Mesenchymal stem cell (in vitro differentiated cells and primary cell): ENCODE measurements at regions not wholly inside any gene's neighbourhood (a gene's known extent, or its start where the extent isn't known, plus 50 kb on each side); places are given as distances from the start of the nearest gene placed in this dataset.

Experiments used
- DNase-seq: peaks from one replicate; pipeline ENCODE4 v3.0.0-alpha.2; 2013
- H2AFZ ChIP-seq: one replicate; pipeline ENCODE4 v1.6.1; 2013; ENCODE audit warnings: low read depth, mild to moderate bottlenecking, control low read depth, inconsistent platforms, low read length, moderate library complexity
- H2AK5ac ChIP-seq: 2 replicates; pipeline ENCODE4 v1.6.1; 2013; ENCODE audit warnings: low read length, moderate library complexity, mild to moderate bottlenecking, inconsistent platforms; ENCODE audit not compliant: severe bottlenecking
- H2BK120ac ChIP-seq: one replicate; pipeline ENCODE4 v1.6.1; 2013; ENCODE audit warnings: low read depth, mild to moderate bottlenecking, inconsistent platforms, low read length, moderate library complexity
- H2BK12ac ChIP-seq, 2 experiments: one replicate each; pipeline ENCODE4 v1.6.1; 2013; ENCODE audit warnings: inconsistent platforms in 2 of 2, low read length in 2 of 2, mild to moderate bottlenecking in 2 of 2, moderate library complexity in 2 of 2, control low read depth in 1 of 2
- H2BK15ac ChIP-seq: one replicate; pipeline ENCODE4 v1.6.1; 2013; ENCODE audit warnings: mild to moderate bottlenecking, low read depth, inconsistent platforms; ENCODE audit not compliant: poor library complexity, severe bottlenecking
- H2BK5ac ChIP-seq: 2 replicates; pipeline ENCODE4 v1.6.1; 2013; ENCODE audit warnings: low read depth, mild to moderate bottlenecking, low read length, control low read depth, inconsistent platforms; ENCODE audit not compliant: poor library complexity, severe bottlenecking
- H3K14ac ChIP-seq, 2 experiments: one replicate each; pipeline ENCODE4 v1.6.1; 2013; ENCODE audit warnings: inconsistent platforms in 2 of 2, low read length in 2 of 2, control low read depth in 1 of 2, mild to moderate bottlenecking in 1 of 2, moderate library complexity in 1 of 2
- H3K18ac ChIP-seq, 2 experiments: one replicate each; pipeline ENCODE4 v1.6.1; 2013; ENCODE audit warnings: inconsistent platforms in 2 of 2, low read length in 2 of 2, control low read depth in 1 of 2, low read depth in 1 of 2, mild to moderate bottlenecking in 1 of 2
- H3K23ac ChIP-seq, 2 experiments: one replicate each; pipeline ENCODE4 v1.6.1; 2013; ENCODE audit warnings: inconsistent platforms in 2 of 2, low read length in 2 of 2, mild to moderate bottlenecking in 2 of 2, moderate library complexity in 2 of 2, control low read depth in 1 of 2
- H3K27ac ChIP-seq: 2 replicates; pipeline ENCODE4 v1.5.1; 2013; ENCODE audit warnings: mild to moderate bottlenecking, moderate library complexity, low read length, control low read depth, inconsistent platforms; ENCODE audit not compliant: poor library complexity, severe bottlenecking
- H3K27me3 ChIP-seq, 2 experiments: 2 replicates each; pipeline versions ENCODE4 v1.6.1 to v1.7.0; 2013; ENCODE audit warnings: low read length in 2 of 2, mild to moderate bottlenecking in 2 of 2, moderate library complexity in 2 of 2, control low read depth in 1 of 2, inconsistent platforms in 1 of 2; ENCODE audit not compliant: control insufficient read depth in 1 of 2, insufficient read depth in 1 of 2
- H3K36me3 ChIP-seq, 2 experiments: 2 replicates each; pipeline versions ENCODE4 v1.6.1 to v1.7.0; 2013; ENCODE audit warnings: low read length in 2 of 2, control low read depth in 1 of 2, inconsistent platforms in 1 of 2, low read depth in 1 of 2, mild to moderate bottlenecking in 1 of 2; ENCODE audit not compliant: insufficient read depth in 2 of 2, control insufficient read depth in 1 of 2
- H3K4ac ChIP-seq, 2 experiments: one replicate each; pipeline ENCODE4 v1.6.1; 2013; ENCODE audit warnings: inconsistent platforms in 2 of 2, low read length in 2 of 2, mild to moderate bottlenecking in 2 of 2, moderate library complexity in 2 of 2, control low read depth in 1 of 2, low read depth in 1 of 2
- H3K4me1 ChIP-seq: 2 replicates; pipeline ENCODE4 v1.6.1; 2013; ENCODE audit warnings: low read depth, low read length, control low read depth; ENCODE audit not compliant: control insufficient read depth, insufficient read depth
- H3K4me2 ChIP-seq: 2 replicates; pipeline ENCODE4 v1.6.1; 2013; ENCODE audit warnings: low read length, mild to moderate bottlenecking, inconsistent platforms; ENCODE audit not compliant: poor library complexity, severe bottlenecking
- H3K4me3 ChIP-seq, 2 experiments: 2 replicates each; pipeline versions ENCODE4 v1.5.1 to v1.7.0; 2013; ENCODE audit warnings: low read length in 2 of 2, mild to moderate bottlenecking in 2 of 2, control low read depth in 1 of 2, low read depth in 1 of 2; ENCODE audit not compliant: insufficient read depth in 1 of 2
- H3K79me1 ChIP-seq: replicated peaks from 2 replicates; pipeline ENCODE4 v1.6.1; 2013; ENCODE audit warnings: mild to moderate bottlenecking, control low read depth, low read length, inconsistent platforms; ENCODE audit not compliant: poor library complexity, severe bottlenecking
- H3K9ac ChIP-seq: 2 replicates; pipeline ENCODE4 v1.7.0; 2013; ENCODE audit warnings: mild to moderate bottlenecking, low read length, moderate library complexity
- H3K9me3 ChIP-seq: 2 replicates; pipeline ENCODE4 v1.7.0; 2013; ENCODE audit warnings: mild to moderate bottlenecking, low read length; ENCODE audit not compliant: control insufficient read depth
- H4K8ac ChIP-seq: one replicate; pipeline ENCODE4 v1.6.1; 2013; ENCODE audit warnings: inconsistent platforms, mild to moderate bottlenecking, low read length, moderate library complexity
- H4K91ac ChIP-seq: one replicate; pipeline ENCODE4 v1.6.1; 2013; ENCODE audit warnings: mild to moderate bottlenecking, low read length, inconsistent platforms
- WGBS: methylation state at CpG from one replicate; pipeline ENCODE4 v1.1.7; 2013; ENCODE audit warnings: mixed read lengths; 5-methylcytosine and 5-hydroxymethylcytosine counted together

- 67% methylated on average over 7 of the region's 8 CpGs for WGBS
- H3K27ac ChIP-seq, result no peak overlapping the region
- no peak overlapping the region for H3K23ac ChIP-seq
Measured at GRCh38 chrY:12479382-12479781, 221.6 kb upstream of the USP9Y start.

GRCh38 chrY:12483394-12483793 is 217.6 kb upstream of the USP9Y start:
- Histone ChIP-seq H3K4me1 (no peaks in the 10 kb centered on the region), H3K4me2 (no peak overlapping the region), H2BK12ac (no peak overlapping the region), H2AK5ac (no peak overlapping the region), H3K9ac (no peak overlapping the region), H3K79me1 (no peaks in the 10 kb centered on the region), H2BK5ac (no peak overlapping the region), H3K27me3 (no peaks in the 10 kb centered on the region), H3K27ac (no peak overlapping the region), H3K36me3 (no peaks in the 10 kb centered on the region), H3K4ac (no peak overlapping the region), H4K91ac (no peak overlapping the region), H4K8ac (no peak overlapping the region), H2BK15ac (no peak overlapping the region), H3K14ac (no peak overlapping the region), H3K9me3 (no peaks in the 10 kb centered on the region), H2AFZ (no peak overlapping the region), H2BK120ac (no peak overlapping the region), H3K18ac (no peak overlapping the region), H3K4me3 (no peak overlapping the region), H3K23ac (no peak overlapping the region)
- 25% methylated on average over 2 of the region's 3 CpGs for WGBS
- DNase-seq, result no peak

More at GRCh38 chrY:12479382-12479781, 221.6 kb upstream of the USP9Y start:
- Histone ChIP-seq H2BK120ac (no peak overlapping the region), H3K36me3 (no peaks in the 10 kb centered on the region), H3K4me3 (no peak overlapping the region), H4K8ac (no peak overlapping the region), H2AK5ac (no peak overlapping the region), H3K9me3 (no peaks in the 10 kb centered on the region), H3K14ac (no peak overlapping the region), H4K91ac (no peak overlapping the region), H3K18ac (no peak overlapping the region), H2BK12ac (no peak overlapping the region), H2BK5ac (no peak overlapping the region), H3K4me1 (no peaks in the 10 kb centered on the region), H2BK15ac (no peak overlapping the region), H3K27me3 (no peaks in the 10 kb centered on the region), H2AFZ (no peak overlapping the region), H3K4ac (no peak overlapping the region), H3K9ac (no peak overlapping the region), H3K79me1 (no peaks in the 10 kb centered on the region), H3K4me2 (no peak overlapping the region)
- DNase-seq, result peak; percentile 0

GRCh38 chrY:12490558-12491209 is 210.3 kb upstream of the USP9Y start:
- Histone ChIP-seq H3K27me3 (no peaks in the 10 kb centered on the region), H3K27ac (no peak overlapping the region), H3K9ac (no peak overlapping the region), H2AFZ (no peak overlapping the region), H3K4me3 (no peak overlapping the region), H3K14ac (no peak overlapping the region), H4K91ac (no peak overlapping the region), H3K36me3 (no peaks in the 10 kb centered on the region), H2AK5ac (no peak overlapping the region), H3K23ac (no peak overlapping the region), H3K9me3 (no peaks in the 10 kb centered on the region), H2BK120ac (no peak overlapping the region), H3K79me1 (no peaks in the 10 kb centered on the region), H3K18ac (no peak overlapping the region), H2BK5ac (no peak overlapping the region), H3K4ac (no peak overlapping the region), H2BK15ac (no peak overlapping the region), H3K4me2 (no peak overlapping the region), H3K4me1 (no peaks in the 10 kb centered on the region), H4K8ac (no peak overlapping the region), H2BK12ac (no peak overlapping the region)
- DNase-seq, result no peak
- WGBS, result 63% methylated on average over 5 of the region's 13 CpGs

- Histone ChIP-seq H2AK5ac (no peak overlapping the region), H3K27ac (no peak overlapping the region), H3K79me1 (no peaks in the 10 kb centered on the region), H4K8ac (no peak overlapping the region), H2BK5ac (no peak overlapping the region), H3K9me3 (no peaks in the 10 kb centered on the region), H3K23ac (no peak overlapping the region), H4K91ac (no peak overlapping the region), H2BK15ac (no peak overlapping the region), H3K18ac (no peak overlapping the region), H2AFZ (no peak overlapping the region), H3K4ac (no peak overlapping the region), H3K36me3 (no peaks in the 10 kb centered on the region), H3K4me1 (no peaks in the 10 kb centered on the region), H3K4me3 (no peak overlapping the region), H3K4me2 (no peak overlapping the region), H2BK120ac (no peak overlapping the region), H3K14ac (no peak overlapping the region), H2BK12ac (no peak overlapping the region), H3K27me3 (no peaks in the 10 kb centered on the region), H3K9ac (no peak overlapping the region)
- WGBS, result 57% methylated on average over 1 of the region's 1 CpG
- DNase-seq, result no peak
Measured at GRCh38 chrY:12492218-12492617, 208.8 kb upstream of the USP9Y start.
